DND-41 (cell line): ENCODE measurements at regions not wholly inside any gene's neighbourhood (a gene's known extent, or its start where the extent isn't known, plus 50 kb on each side); places are given as distances from the start of the nearest gene placed in this dataset.

Experiments used
- CTCF ChIP-seq: IDR thresholded peaks from 2 replicates; pipeline ENCODE4 v1.5.1; 2012; ENCODE audit warnings: borderline replicate concordance, low read length, moderate library complexity, mild to moderate bottlenecking; ENCODE audit not compliant: poor library complexity, severe bottlenecking; ENCODE audit errors: extremely low read depth
- EZH2 ChIP-seq: IDR thresholded peaks from 3 replicates; pipeline ENCODE4 v1.6.1; 2012; ENCODE audit warnings: borderline replicate concordance, low read depth, mild to moderate bottlenecking, moderate library complexity, low read length, inconsistent platforms; ENCODE audit not compliant: severe bottlenecking

GRCh38 chr1:2961081-2961480, 60.2 kb upstream of the ACTRT2 start:
- TF ChIP-seq CTCF (no peak), EZH2 (no peak)
